ENCODE measurements at regions not wholly inside any gene's neighbourhood (a gene's known extent, or its start where the extent isn't known, plus 50 kb on each side); places are given as distances from the start of the nearest gene placed in this dataset.

DNA sequence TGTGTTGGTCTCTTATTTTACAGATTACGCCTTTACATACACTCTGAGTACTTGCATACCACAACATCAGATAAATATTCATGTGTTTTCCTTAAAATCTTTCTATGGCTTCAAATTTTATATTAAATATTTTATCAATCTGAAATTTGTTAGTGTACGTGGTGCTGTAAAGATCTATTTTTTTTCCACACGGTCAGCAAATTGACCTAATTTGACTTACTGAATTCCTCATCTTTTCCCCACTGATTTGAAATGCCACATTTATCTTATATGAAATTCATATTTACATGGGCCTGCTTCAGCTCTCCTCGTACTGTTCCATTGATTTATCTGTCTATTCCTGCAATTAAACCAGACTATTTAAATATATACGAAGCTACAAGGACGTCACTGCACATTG, 433.8 kb upstream of the ZNF507 start:
- POLR2A ChIA-PET, result no interaction called here
- BruUV-seq (replicated peaks), result no TSS peak

DNA sequence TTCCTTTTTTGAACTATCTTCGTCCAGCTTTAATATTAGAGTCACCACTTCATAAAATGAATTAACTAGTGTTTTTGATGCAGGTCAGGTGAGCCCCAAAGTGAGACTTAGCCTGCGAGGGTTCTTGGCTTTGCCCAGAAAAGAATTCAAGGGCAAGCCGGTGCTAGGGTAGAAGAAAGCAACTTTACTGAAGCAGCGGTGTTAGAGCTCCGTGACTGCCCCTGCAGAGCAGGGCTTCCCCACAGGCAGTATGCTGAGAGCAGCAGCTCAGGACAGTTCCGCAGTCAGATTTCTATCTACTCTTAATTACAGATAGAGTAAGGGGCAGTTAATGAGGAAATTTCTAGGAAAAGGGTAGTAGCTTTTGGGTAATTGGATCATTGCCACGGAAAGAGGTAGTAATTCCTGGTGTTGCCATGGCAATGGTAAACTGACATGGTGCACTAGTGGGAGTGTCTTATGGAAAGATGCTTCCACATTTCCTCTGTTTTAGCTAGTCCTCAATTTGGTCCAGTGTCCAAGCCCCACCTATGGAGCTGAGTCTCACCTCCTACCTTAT, 432.2 kb upstream of the ZNF507 start:
- ChIA-PET CTCF (no interaction called here), POLR2A (no interaction called here)
- intact Hi-C loops (cut with micrococcal nuclease), result no loop called here
- H3K27me3 Mint-ChIP-seq (ENCODE audit: insufficient read depth, unreplicated experiment), result no peaks in the 10 kb centered on the region
- no peaks in the 10 kb centered on the region for H3K4me1 Mint-ChIP-seq (ENCODE audit: insufficient read depth, unreplicated experiment)
- peaks cover 28% of the 10 kb centered on the region for H3K9me3 Mint-ChIP-seq (ENCODE audit: unreplicated experiment)
- no peaks in the 10 kb centered on the region for H3K36me3 Mint-ChIP-seq (ENCODE audit: insufficient read depth, unreplicated experiment)
- TF ChIP-seq, protein P1, sequence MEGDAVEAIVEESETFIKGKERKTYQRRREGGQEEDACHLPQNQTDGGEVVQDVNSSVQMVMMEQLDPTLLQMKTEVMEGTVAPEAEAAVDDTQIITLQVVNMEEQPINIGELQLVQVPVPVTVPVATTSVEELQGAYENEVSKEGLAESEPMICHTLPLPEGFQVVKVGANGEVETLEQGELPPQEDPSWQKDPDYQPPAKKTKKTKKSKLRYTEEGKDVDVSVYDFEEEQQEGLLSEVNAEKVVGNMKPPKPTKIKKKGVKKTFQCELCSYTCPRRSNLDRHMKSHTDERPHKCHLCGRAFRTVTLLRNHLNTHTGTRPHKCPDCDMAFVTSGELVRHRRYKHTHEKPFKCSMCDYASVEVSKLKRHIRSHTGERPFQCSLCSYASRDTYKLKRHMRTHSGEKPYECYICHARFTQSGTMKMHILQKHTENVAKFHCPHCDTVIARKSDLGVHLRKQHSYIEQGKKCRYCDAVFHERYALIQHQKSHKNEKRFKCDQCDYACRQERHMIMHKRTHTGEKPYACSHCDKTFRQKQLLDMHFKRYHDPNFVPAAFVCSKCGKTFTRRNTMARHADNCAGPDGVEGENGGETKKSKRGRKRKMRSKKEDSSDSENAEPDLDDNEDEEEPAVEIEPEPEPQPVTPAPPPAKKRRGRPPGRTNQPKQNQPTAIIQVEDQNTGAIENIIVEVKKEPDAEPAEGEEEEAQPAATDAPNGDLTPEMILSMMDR (IDR thresholded peaks at IDR 0.05; ENCODE audit: unreplicated experiment), result no peak
- DNase-seq (ENCODE audit: unreplicated experiment), result no peak
- no TSS peak for BruUV-seq (replicated peaks)
- no peak overlapping the region for H3K4me3 Mint-ChIP-seq (ENCODE audit: unreplicated experiment)
- no peak overlapping the region for H3K27ac Mint-ChIP-seq (ENCODE audit: low read depth, unreplicated experiment)

More for the DNA sequence above, 433.8 kb upstream of the ZNF507 start:
- no peaks in the 10 kb centered on the region for H3K36me3 Mint-ChIP-seq (ENCODE audit: insufficient read depth, unreplicated experiment)
- CTCF ChIA-PET, result no interaction called here
- no peaks in the 10 kb centered on the region for H3K4me1 Mint-ChIP-seq (ENCODE audit: insufficient read depth, unreplicated experiment)
- no peak overlapping the region for H3K27ac Mint-ChIP-seq (ENCODE audit: low read depth, unreplicated experiment)
- DNase-seq (ENCODE audit: unreplicated experiment), result no peak
- H3K9me3 Mint-ChIP-seq (ENCODE audit: unreplicated experiment), result peaks cover 20% of the 10 kb centered on the region
- TF ChIP-seq, protein P1 (IDR thresholded peaks at IDR 0.05; ENCODE audit: unreplicated experiment), result no peak
- no peaks in the 10 kb centered on the region for H3K27me3 Mint-ChIP-seq (ENCODE audit: insufficient read depth, unreplicated experiment)
- intact Hi-C loops (cut with micrococcal nuclease), result no loop called here
- no peak overlapping the region for H3K4me3 Mint-ChIP-seq (ENCODE audit: unreplicated experiment)

DNA sequence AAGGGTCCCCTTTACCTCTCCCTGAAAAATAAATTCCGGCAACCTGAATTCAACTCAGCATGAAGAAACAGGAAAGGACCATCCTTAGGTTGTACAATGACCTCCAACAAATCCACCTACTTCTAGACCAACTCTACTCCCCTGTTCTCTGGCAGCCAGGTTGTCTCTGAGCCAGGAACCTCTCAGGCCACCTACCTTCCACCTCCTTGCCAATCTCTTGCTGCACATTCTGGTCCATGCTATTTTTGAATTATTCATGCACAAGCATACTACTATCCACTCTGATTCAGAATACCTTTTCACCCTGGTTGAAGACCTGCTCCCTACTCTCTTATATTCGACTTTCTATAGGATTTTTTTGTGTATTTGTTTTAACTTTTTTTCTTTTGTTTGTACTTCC, 415.0 kb upstream of the ZNF507 start:
- Mint-ChIP-seq H3K9me3 (ENCODE audit: unreplicated experiment) (peaks cover 28% of the 10 kb centered on the region), H3K27ac (ENCODE audit: low read depth, unreplicated experiment) (no peak overlapping the region), H3K4me1 (ENCODE audit: insufficient read depth, unreplicated experiment) (no peaks in the 10 kb centered on the region), H3K36me3 (ENCODE audit: insufficient read depth, unreplicated experiment) (peaks cover 5% of the 10 kb centered on the region), H3K4me3 (ENCODE audit: unreplicated experiment) (no peak overlapping the region), H3K27me3 (ENCODE audit: insufficient read depth, unreplicated experiment) (no peaks in the 10 kb centered on the region)
- no TSS peak for BruUV-seq (replicated peaks)
- intact Hi-C loops (cut with micrococcal nuclease), result no loop called here
- no peak for DNase-seq (ENCODE audit: unreplicated experiment)
- ChIA-PET POLR2A (no interaction called here), CTCF (no interaction called here)
- TF ChIP-seq, protein P1 (IDR thresholded peaks at IDR 0.05; ENCODE audit: unreplicated experiment), result no peak

DNA sequence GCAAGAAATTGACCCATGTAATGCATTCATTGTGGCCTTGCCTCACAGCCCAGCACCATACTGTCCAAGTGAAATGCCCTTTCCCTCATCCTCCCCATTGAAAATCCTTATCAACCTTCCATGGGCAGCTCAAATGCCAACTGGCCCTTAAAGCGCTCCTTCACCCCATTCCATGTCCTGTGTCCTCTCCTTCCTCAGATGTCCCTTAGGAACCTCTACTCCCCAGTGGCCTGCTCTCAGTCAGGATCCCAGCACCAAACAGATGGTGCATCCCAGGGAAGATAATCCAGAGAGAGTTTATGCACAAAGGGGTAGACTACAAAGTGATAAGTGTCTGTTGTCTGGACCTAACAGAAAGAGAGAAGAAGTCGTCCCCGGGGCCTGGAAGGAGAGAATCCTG, 407.4 kb upstream of the ZNF507 start:
- intact Hi-C loops (cut with micrococcal nuclease), result no loop called here
- TF ChIP-seq, protein P1 (IDR thresholded peaks at IDR 0.05; ENCODE audit: unreplicated experiment), result no peak
- H3K36me3 Mint-ChIP-seq (ENCODE audit: insufficient read depth, unreplicated experiment), result peaks cover 6% of the 10 kb centered on the region
- ChIA-PET POLR2A (interaction anchor here (0.6 kb wide), 1 partner anchor 460 kb away, joined by 3 read pairs; no protein-coding TSS in a partner anchor), CTCF (no interaction called here)
- DNase-seq (ENCODE audit: unreplicated experiment), result no peak
- peaks cover 33% of the 10 kb centered on the region for H3K9me3 Mint-ChIP-seq (ENCODE audit: unreplicated experiment)
- H3K4me1 Mint-ChIP-seq (ENCODE audit: insufficient read depth, unreplicated experiment), result no peaks in the 10 kb centered on the region
- H3K27ac Mint-ChIP-seq (ENCODE audit: low read depth, unreplicated experiment), result no peak overlapping the region
- no TSS peak for BruUV-seq (replicated peaks)
- H3K27me3 Mint-ChIP-seq (ENCODE audit: insufficient read depth, unreplicated experiment), result no peaks in the 10 kb centered on the region
- H3K4me3 Mint-ChIP-seq (ENCODE audit: unreplicated experiment), result no peak overlapping the region
